ENCODE measurements at regions not wholly inside any gene's neighbourhood (a gene's known extent, or its start where the extent isn't known, plus 50 kb on each side); places are given as distances from the start of the nearest gene placed in this dataset.

DNA sequence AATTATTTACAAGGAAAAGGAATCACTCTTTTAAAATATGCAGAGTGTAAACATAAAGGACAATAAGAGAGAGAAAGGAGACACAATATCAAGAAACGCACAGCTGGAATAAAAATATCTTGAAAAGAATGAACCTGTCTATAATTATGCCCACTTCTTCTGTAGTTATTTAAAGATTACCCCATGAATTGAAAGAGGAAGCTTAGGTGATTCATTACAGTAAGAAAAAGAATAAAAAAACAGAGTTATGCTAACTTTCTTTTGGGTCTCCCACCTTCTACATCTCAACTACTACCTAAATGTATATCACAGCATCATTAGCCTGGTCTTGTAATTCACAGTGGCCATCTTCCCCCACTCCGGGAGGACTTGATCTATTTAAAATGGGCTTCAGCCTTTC, 182.1 kb downstream of the MRPL39 start:
- DNase-seq (ENCODE audit: low read depth in 4 of 4, low spot score in 3 of 4): no peak

DNA sequence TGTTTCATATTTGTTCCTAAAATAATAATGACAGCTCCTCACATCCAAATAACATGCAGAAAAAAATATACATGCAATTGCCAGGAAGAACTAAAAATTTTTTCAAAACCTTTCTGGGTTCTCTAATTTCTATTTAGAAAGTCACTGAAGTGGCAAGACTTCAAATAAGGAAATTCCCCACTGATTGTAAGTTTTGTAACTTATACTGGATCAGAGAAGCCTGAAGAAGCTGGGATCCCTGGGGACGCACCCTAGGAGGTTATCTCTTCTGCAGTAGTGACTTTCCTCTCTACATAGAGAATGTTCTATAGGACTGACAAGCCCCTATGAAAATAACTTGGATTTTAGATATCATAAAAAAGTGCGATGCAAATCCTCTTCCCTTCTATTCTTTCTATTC, 182.6 kb downstream of the MRPL39 start:
- DNase-seq (ENCODE audit: low read depth in 4 of 4, low spot score in 3 of 4): no peak

GRCh38 chr21:25424048-25424447, 183.2 kb downstream of the MRPL39 start:
- DNase-seq (ENCODE audit: low read depth in 4 of 4, low spot score in 3 of 4): no peak

DNA sequence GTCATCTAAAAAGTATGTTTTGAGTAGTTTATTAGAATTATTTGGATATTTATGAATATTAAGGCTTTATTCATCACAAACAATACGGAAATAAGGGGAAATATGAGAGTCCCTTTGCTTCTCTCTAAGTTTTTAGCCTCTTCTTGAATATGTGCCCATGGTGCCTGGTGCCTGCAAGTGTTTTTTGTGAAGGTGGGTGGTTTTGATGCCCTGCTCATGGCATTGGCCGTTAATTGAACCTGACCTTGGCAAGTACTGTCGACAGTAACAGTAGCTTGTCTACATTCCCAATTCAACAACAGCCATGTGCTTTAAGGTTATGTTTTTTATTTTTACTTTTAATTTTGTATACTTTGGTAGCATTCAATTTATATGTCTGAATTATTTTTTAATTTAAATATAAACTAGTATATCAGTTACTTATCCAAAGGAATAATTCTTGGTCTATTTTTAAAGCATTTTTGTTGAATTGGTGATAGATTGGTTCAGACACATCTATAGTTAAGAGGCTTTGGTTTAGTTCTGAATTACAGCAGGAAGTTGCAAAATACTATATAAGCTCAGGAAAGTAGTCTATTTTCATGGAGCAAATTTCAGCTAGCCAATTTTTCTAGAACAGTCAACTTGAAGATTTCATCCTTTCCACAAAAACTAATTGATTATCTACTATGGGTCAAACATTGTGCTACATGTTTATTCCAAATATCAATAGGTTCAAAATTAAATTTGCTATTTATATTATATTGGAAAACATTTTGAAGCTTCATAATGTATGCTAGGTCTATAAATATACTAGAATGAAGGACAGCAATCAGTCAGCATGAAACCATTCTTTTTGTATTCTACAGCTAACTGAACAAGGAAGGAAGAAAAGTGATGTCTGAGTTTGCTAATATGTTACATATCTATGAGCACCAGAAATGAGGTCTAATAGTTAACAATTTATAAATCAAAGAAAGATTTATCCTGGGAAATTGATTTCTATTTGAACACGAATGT, 184.4 kb downstream of the MRPL39 start:
- no peak for DNase-seq (ENCODE audit: low read depth in 4 of 4, low spot score in 3 of 4)

- DNase-seq (ENCODE audit: low read depth in 4 of 4, low spot score in 3 of 4): peak in 1 of 4 donors; percentile 3
Measured at GRCh38 chr21:25421321-25422028, 185.8 kb downstream of the MRPL39 start.

- no peak for DNase-seq (ENCODE audit: low read depth in 4 of 4, low spot score in 3 of 4)
Measured at GRCh38 chr21:25420831-25421230, 186.4 kb downstream of the MRPL39 start.

DNA sequence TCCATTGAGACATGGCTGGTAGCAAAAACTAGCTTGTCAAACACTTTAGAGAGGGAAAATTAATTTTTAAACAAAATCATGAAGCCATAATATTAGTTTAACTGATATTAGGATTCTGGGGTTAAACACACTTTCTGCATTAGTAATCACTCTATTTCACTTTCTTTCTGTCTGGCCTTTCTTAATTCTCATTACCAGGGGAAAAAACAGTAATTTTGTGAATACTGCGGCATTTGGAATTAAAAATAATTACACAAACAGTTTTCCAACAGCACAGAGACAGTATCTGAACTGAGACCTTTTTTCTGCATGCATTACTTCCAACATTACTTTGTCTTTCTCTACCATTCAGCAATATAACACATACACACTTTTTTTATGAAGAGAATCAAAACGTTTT, 190.6 kb downstream of the MRPL39 start:
- no peak for DNase-seq (ENCODE audit: low read depth in 4 of 4, low spot score in 3 of 4)

GRCh38 chr21:25412100-25412499, 195.2 kb downstream of the MRPL39 start:
- no peak for DNase-seq (ENCODE audit: low read depth in 4 of 4, low spot score in 3 of 4)

- DNase-seq (ENCODE audit: low read depth in 4 of 4, low spot score in 3 of 4): no peak
Measured at GRCh38 chr21:25409978-25410377, 197.3 kb downstream of the MRPL39 start.

- no peak for DNase-seq (ENCODE audit: low read depth in 4 of 4, low spot score in 3 of 4)
Measured at GRCh38 chr21:25408666-25409065, 198.6 kb downstream of the MRPL39 start.

- DNase-seq (ENCODE audit: low read depth in 4 of 4, low spot score in 3 of 4): no peak
Measured at GRCh38 chr21:25406887-25407579, 200.2 kb downstream of the MRPL39 start.

DNA sequence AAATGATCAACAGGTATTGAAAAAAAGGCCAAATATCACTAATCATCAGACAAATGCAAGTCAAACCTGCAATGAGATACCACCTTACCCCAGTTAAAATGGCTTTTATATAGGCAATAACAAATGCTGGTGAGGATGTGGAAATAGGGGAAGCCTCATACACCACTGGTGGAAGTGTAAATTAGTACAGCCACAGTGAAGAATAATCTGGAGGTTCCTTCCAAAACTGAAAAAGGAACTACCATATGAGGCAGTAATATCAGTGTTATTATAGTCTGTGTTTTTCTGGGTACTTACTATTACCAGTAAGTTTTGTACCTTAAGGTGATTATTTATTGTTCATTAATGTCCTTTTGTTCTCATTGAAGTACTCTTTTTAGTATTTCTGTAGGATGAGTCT, 201.3 kb downstream of the MRPL39 start:
- no peak for DNase-seq (ENCODE audit: low read depth in 4 of 4, low spot score in 3 of 4)

DNA sequence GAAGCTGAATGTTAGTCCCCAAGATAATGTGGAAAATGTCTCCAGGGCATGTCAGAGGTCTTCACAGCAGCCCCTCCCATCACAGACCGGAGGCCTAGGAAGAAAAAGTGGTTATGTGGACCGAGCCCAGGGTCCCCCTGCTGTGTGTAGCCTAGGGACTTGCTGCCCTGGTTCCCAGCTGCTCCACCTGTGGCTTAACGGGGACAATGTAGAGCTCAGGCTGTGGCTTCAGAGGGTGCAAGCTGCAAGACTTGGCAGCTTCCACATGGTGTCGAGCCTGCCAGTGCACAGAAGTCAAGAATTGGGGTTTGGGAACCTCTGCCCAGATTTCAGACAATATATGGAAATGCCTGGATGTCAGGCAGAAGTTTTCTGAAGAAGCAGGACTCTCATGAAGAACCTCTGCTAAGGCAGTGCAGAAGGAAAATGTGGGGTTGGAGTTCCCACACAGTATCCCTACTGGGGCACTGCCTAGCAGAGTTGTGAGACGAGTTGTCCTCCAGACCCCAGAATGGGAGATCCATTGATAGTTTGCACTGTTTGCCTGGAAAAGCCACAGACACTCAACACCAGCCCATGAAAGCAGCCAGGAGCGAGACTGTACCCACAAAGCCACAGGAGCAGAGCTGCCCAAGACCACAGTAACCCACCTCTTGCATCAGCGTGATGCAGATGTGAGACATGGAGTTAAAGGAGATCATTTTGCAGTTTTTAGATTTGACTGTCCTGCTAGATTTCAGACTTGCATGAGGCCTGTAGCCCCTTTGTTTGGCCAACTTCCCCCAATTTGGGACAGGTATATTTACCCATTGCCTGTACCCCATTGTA, 204.9 kb downstream of the MRPL39 start:
- no peak for DNase-seq (ENCODE audit: low read depth in 4 of 4, low spot score in 3 of 4)

DNA sequence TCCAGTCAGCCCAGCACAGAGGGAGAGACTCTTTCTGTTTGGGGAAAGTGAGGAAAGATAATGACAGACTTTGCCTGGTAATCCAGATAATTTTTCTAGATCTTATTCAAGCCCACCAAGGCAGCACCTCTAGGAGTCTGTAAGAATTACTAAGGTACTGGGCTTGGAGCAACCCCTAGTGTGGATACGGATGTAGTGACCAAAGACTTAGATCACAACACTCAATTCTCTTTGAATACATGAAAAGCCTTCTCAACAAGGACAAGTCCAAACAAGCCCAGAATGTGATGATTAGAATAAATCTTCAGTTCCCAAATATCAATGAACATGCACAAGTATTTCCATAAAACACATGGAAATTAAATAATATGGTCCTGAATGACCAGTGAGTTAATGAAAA, 206.9 kb downstream of the MRPL39 start:
- DNase-seq (ENCODE audit: low read depth in 4 of 4, low spot score in 3 of 4): no peak

- DNase-seq (ENCODE audit: low read depth in 4 of 4, low spot score in 3 of 4): no peak
Measured at GRCh38 chr21:25398630-25399029, 208.7 kb downstream of the MRPL39 start.

- no peak for DNase-seq (ENCODE audit: low read depth in 4 of 4, low spot score in 3 of 4)
Measured at GRCh38 chr21:25396135-25396711, 211.1 kb downstream of the MRPL39 start.

DNA sequence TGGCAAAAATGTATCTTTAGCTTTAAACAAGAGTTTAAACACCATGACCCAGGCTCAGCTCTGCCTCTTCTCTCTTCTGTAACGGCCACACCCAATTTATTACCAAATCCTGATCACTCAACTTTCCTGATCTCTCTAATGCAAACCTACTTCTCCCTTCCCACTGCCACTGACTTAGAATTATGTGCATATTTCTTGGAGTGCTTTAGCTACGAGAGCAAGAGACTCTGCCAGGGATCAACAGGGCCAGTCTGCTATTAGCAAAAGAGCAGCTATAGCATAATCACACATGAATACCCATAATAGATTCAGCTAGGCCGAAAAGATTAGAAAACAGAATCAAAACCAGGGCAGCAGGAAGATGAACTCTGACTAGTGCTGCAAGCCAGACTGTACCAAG, 215.5 kb downstream of the MRPL39 start:
- no peak for DNase-seq (ENCODE audit: low read depth in 4 of 4, low spot score in 3 of 4)

GRCh38 chr21:25390701-25391100, 216.6 kb downstream of the MRPL39 start:
- no peak for DNase-seq (ENCODE audit: low read depth in 4 of 4, low spot score in 3 of 4)

GRCh38 chr21:25387665-25388064, 219.6 kb downstream of the MRPL39 start:
- DNase-seq (ENCODE audit: low read depth in 4 of 4, low spot score in 3 of 4): no peak

GRCh38 chr21:25385911-25386474, 221.3 kb downstream of the MRPL39 start:
- peak; percentile 23 to 47 (median 39) for DNase-seq (ENCODE audit: low read depth in 4 of 4, low spot score in 3 of 4)
